ENCODE measurements at regions not wholly inside any gene's neighbourhood (a gene's known extent, or its start where the extent isn't known, plus 50 kb on each side); places are given as distances from the start of the nearest gene placed in this dataset.

DNA sequence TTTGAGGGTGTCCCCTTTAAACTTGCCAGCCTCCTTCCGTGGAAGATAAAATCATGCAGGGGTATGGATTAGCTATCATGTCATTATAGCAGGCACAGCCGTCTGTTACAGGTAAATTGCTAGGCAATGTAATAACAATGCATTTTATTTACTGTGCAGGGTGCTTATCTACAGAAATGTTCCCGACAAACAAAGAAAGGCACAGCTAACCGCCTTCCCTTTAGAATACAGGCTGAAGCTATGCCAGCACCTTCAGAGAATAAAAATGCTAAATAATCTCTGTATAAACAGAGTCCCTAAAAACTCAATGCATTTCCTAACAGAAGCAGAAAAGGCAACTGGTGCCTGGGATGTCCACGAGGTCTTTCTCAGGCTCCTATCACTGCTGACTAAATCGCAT lies 239.2 kb downstream of the SPTSSA start:
- peak overlapping the region; percentile 60 for H3K27ac ChIP-seq
- TF ChIP-seq, protein P1, sequence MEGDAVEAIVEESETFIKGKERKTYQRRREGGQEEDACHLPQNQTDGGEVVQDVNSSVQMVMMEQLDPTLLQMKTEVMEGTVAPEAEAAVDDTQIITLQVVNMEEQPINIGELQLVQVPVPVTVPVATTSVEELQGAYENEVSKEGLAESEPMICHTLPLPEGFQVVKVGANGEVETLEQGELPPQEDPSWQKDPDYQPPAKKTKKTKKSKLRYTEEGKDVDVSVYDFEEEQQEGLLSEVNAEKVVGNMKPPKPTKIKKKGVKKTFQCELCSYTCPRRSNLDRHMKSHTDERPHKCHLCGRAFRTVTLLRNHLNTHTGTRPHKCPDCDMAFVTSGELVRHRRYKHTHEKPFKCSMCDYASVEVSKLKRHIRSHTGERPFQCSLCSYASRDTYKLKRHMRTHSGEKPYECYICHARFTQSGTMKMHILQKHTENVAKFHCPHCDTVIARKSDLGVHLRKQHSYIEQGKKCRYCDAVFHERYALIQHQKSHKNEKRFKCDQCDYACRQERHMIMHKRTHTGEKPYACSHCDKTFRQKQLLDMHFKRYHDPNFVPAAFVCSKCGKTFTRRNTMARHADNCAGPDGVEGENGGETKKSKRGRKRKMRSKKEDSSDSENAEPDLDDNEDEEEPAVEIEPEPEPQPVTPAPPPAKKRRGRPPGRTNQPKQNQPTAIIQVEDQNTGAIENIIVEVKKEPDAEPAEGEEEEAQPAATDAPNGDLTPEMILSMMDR (conservative IDR thresholded peaks at IDR 0.05): no peak

DNA sequence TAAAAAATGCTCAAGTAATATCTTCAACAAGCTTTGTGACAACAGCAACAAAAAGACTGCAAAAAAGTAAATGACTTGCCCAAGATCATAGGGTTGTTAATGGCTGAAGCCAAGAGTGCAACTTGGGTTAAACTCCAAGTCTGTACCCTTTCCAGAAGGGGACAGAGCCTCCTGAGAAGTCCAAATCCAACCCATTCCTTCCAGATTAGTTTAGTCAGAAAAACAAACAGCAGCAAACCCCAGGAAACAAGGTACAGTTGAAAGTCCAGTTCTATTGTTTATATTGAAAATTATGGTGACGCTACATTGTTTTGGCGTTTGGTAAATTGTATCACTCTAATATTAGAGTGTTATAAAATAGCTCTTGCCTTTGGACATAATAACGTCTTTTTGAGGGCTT lies 239.9 kb downstream of the SPTSSA start:
- H3K27ac ChIP-seq: peak overlapping the region; percentile 60
- TF ChIP-seq, protein P1 (conservative IDR thresholded peaks at IDR 0.05): no peak

DNA sequence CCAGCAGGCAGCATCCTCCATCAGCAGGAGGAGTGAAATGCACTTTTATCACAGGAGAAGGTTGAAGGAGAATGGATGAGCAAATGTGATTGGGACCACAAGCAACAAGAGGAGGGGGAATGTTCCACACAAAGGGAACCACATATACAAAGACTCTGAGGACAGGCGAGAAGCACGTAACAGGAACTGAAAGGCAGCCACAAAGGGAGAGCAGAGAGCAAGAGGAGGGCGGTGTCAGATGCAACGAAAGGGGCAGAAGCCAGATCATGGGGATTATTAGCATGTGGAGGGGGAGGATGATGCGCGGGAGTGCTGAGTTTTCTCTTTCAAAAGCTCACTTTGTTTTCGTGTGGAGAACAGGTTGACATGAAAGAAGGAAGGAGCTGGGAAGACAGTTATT lies 241.1 kb downstream of the SPTSSA start:
- peak overlapping the region; percentile 51 for H3K27ac ChIP-seq
- TF ChIP-seq, protein P1 (conservative IDR thresholded peaks at IDR 0.05): no peak

DNA sequence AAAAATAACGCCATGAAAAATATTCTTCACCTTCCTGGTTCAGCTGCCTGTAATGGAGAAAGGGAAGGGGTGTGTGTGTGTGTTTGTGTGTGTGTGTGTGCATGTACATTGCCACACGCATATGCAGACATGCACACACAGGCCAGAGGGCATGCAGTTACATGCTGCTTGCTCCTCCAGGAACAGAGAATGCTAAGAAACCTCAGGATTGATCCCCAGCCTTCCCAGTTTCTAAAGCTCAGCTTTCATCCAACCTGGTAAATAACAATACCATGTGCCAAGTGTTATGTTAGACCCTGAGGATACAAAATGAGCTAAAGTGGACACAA lies 241.7 kb downstream of the SPTSSA start:
- TF ChIP-seq, protein P1 (conservative IDR thresholded peaks at IDR 0.05): no peak
- peak overlapping the region; percentile 51 for H3K27ac ChIP-seq

DNA sequence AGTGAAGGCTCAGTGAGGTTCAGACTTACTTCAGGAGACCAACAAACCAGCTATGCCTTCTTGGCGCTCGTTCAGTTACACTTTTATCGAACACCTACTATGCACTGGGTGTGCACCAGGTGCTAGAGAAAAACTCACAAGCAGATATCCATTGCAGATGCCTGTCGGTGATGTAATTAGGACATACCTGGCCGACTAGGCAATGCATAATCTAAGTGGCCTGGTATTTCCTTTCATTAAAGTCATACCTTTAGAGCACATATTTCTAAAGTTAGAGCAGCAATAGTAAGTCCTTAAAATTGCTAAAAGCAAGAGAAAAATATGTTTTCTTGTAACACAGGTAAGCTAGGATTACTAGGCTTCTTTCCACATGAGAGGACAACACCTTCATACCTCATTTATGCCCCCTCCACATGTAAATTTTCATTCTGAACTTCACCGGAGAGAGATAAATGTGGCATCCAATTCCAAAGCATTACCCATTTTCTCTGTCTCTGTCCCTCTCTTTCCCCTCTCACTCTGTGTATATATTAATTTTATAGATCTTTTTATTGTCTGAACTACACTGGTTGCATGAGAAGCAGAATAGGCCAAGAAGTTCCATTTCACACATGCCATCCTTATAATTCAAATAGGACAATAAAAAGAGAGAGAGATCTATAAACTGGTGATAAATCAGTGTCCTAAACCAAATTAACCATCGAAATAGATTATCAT lies 242.2 kb downstream of the SPTSSA start:
- H3K27ac ChIP-seq: peak overlapping the region; percentile 51
- TF ChIP-seq, protein P1 (conservative IDR thresholded peaks at IDR 0.05): no peak

DNA sequence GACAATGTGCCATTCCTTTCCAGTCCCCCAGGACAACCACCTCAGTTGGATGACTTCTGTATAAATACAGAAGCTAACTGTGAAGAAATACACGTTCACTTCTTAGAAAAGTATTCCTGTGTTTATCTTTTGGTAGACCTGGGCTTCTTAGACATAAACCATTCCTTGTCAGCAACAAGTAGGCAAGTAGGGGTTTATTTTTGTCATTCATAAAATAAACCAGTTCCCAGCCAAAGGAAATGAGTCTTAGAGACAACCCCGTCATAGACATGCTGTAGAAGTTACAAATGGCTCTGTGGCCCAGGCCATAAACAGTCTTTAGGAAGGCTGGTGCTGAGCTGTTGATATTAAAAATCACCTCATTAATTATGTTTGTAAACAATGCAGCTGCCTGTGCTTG lies 243.2 kb downstream of the SPTSSA start:
- TF ChIP-seq, protein P1 (conservative IDR thresholded peaks at IDR 0.05): no peak

DNA sequence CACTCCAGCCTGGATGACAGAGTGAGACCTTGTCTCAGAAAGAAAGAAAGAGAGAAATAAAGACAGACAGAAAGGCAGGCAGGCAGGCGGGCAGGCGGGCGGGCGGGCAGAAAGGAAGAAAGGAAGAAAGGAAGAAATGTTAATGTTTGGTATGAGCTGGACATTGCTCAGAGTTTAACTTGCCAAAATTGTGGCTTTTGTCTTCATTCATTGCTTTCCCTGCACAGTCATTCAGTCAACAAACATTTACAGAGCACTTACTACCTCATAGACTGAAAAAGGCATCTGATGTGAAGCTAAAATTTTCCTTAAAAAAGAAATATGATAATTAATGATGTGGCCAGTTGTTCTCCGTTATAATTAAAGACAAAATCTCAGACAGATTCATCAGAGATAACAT lies 247.1 kb downstream of the SPTSSA start:
- no peak overlapping the region for H3K27ac ChIP-seq
- TF ChIP-seq, protein P1 (conservative IDR thresholded peaks at IDR 0.05): no peak

More for the DNA sequence above, 243.2 kb downstream of the SPTSSA start:
- H3K27ac ChIP-seq: peak overlapping the region; percentile 42; the same call in 1 of the 2 replicates

All from VCaP (cell line).